GM23248 (cell line): ENCODE measurements at regions not wholly inside any gene's neighbourhood (a gene's known extent, or its start where the extent isn't known, plus 50 kb on each side); places are given as distances from the start of the nearest gene placed in this dataset.

Source experiments
- DNase-seq: peaks from one replicate; pipeline ENCODE4 v3.0.0-alpha.2; 2015
- H2AFZ ChIP-seq: fragments of 200-600 bp; sonication (generic); 2 replicates; pipeline ENCODE4 v1.6.1; 2016; ENCODE audit warnings: antibody characterized with exemption
- H3F3A ChIP-seq: fragments of 200-600 bp; sonication (generic); 2 replicates; pipeline ENCODE4 v1.6.1; 2016; ENCODE audit warnings: mild to moderate bottlenecking, antibody characterized with exemption, mixed run types; ENCODE audit not compliant: insufficient read depth
- H3K27ac ChIP-seq: fragments of 200-600 bp; sonication (generic); 2 replicates; pipeline ENCODE4 v1.5.1; 2016; ENCODE audit warnings: mild to moderate bottlenecking
- H3K27me3 ChIP-seq: fragments of 200-600 bp; sonication (generic); replicated peaks from 2 replicates; pipeline ENCODE4 v1.6.1; 2016; ENCODE audit warnings: mild to moderate bottlenecking; ENCODE audit not compliant: insufficient read depth
- H3K36me3 ChIP-seq: fragments of 200-600 bp; sonication (generic); 2 replicates; pipeline ENCODE4 v1.6.1; 2016; ENCODE audit warnings: low read depth, mild to moderate bottlenecking
- H3K4me1 ChIP-seq: fragments of 200-600 bp; sonication (generic); 2 replicates; pipeline ENCODE4 v1.6.1; 2016; ENCODE audit warnings: mild to moderate bottlenecking; ENCODE audit not compliant: insufficient read depth
- H3K4me2 ChIP-seq: fragments of 200-600 bp; sonication (generic); one replicate; pipeline ENCODE4 v1.6.1; 2016; ENCODE audit warnings: mild to moderate bottlenecking; ENCODE audit not compliant: unreplicated experiment
- H3K4me3 ChIP-seq: fragments of 200-600 bp; sonication (generic); 2 replicates; pipeline ENCODE4 v1.5.1; 2016; ENCODE audit warnings: mild to moderate bottlenecking
- H3K79me2 ChIP-seq: fragments of 200-600 bp; sonication (generic); 2 replicates; pipeline ENCODE4 v1.6.1; 2016; ENCODE audit warnings: mild to moderate bottlenecking; ENCODE audit not compliant: insufficient read depth
- H3K9ac ChIP-seq: fragments of 200-600 bp; sonication (generic); 2 replicates; pipeline ENCODE4 v1.6.1; 2016; ENCODE audit warnings: mild to moderate bottlenecking
- H3K9me2 ChIP-seq: fragments of 200-600 bp; sonication (generic); 2 replicates; pipeline ENCODE4 v1.6.1; 2016; ENCODE audit warnings: mixed run types, mild to moderate bottlenecking, moderate library complexity; ENCODE audit not compliant: insufficient read depth
- H3K9me3 ChIP-seq: fragments of 200-600 bp; sonication (generic); one replicate; pipeline ENCODE4 v1.6.1; 2017; ENCODE audit warnings: low read depth
- H4K20me1 ChIP-seq: fragments of 200-600 bp; sonication (generic); 2 replicates; pipeline ENCODE4 v1.6.0; 2016; ENCODE audit not compliant: insufficient read depth
- EZH2 ChIP-seq: fragments of 200-600 bp; sonication (generic); IDR thresholded peaks from 2 replicates; pipeline ENCODE4 v1.6.1; 2018; ENCODE audit warnings: antibody characterized with exemption, mild to moderate bottlenecking; ENCODE audit not compliant: insufficient read depth, poor library complexity, severe bottlenecking
- EZH2phosphoT487 ChIP-seq: fragments of 200-600 bp; sonication (generic); IDR thresholded peaks from 2 replicates; pipeline ENCODE4 v1.6.1; 2018; ENCODE audit warnings: antibody characterized with exemption, moderate library complexity, mild to moderate bottlenecking, low read depth; ENCODE audit not compliant: insufficient read depth
- WGBS, 2 experiments: methylation state at CpG; one replicate each; pipeline ENCODE4 v1.1.6; 2015 to 2017; ENCODE audit warnings: low lambda C conversion rate in 2 of 2, low coverage in 1 of 2; ENCODE audit errors: missing lambda C conversion rate in 2 of 2; 5-methylcytosine and 5-hydroxymethylcytosine counted together
- in situ Hi-C: fragments of 300-500 bp; cut with MboI; formaldehyde crosslinking; loops from 2 replicates; pipeline ENCODE4 v1.15.0; 2020

DNA sequence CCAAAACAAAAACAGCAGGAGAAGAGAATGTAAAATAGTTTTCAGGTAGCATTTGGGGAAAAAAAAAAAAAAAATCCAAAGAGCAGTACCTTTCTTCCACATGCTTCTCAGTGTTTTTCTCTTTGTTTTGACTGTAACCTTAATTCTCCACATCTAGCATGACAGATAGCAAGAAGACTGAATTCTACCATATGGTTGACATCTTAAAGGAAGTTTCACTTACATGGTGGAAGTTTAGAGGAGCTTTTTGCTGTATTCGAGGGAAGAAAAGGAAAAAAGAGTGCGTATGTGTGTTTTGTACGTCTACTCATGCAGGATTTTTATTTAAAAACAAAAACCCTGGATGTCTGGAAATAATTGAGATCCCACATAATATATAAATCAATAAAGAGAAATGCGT is 604.8 kb downstream of the CCDC171 start:
- no peak overlapping the region for H2AFZ ChIP-seq
- no peak overlapping the region for H3K9ac ChIP-seq
- no peaks in the 10 kb centered on the region for H3K79me2 ChIP-seq
- H3K9me3 ChIP-seq, result no peaks in the 10 kb centered on the region
- in situ Hi-C loops, result no loop called here
- H3K36me3 ChIP-seq, result no peaks in the 10 kb centered on the region
- no peak overlapping the region for H3K27ac ChIP-seq
- no peaks in the 10 kb centered on the region for H3K9me2 ChIP-seq
- no peaks in the 10 kb centered on the region for H3F3A ChIP-seq
- WGBS, 2 experiments, result 94 to 99% methylated on average over 4 of the region's 4 CpGs
- DNase-seq, result no peak
- H3K4me3 ChIP-seq, result no peak overlapping the region
- TF ChIP-seq EZH2 (no peak), EZH2phosphoT487 (no peak)
- no peaks in the 10 kb centered on the region for H3K4me1 ChIP-seq
- no peaks in the 10 kb centered on the region; the same call in 1 of the 2 replicates for H3K27me3 ChIP-seq
- H4K20me1 ChIP-seq, result no peaks in the 10 kb centered on the region
- H3K4me2 ChIP-seq, result no peak overlapping the region

DNA sequence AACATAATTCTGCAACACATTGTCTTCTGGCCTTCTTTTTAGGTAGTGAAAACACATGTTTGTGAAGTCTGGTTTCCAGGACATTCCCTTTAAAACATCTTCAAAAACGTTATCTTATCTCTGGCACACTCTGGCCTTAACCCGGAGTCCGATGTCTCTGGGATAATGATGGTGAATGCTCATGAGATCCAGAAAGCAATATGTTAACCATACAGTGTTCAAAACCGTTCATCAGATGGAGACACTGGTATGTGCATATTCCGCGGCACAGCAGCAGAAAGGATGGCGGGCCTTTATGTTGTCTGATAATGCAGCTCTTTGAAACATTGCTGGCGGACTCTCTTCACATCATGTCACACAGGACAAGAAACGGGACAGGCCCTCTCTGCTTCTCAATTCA is 605.2 kb downstream of the CCDC171 start:
- H3K27ac ChIP-seq, result no peak overlapping the region

DNA sequence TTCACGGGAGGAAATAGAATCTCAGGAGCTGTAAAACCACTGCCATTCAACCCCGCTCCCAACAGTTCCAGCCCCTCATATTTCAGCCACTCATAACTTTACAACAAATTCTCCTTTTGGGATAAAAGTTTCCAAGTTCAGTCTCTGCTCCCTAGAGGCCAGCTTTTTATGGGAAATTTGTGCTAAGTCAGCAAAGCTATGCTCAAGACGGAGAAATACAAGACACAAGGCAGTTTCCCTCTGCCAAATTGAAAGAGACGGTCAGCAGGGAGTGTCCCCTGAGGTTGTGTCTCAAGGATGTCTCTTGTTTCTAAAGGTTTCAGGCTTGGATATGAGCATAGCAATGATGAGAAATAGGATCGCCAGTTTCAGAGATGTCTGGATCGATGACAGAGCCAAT is 608.6 kb downstream of the CCDC171 start:
- WGBS, 2 experiments, result 85 to 87% methylated on average over 6 of the region's 6 CpGs

More for the DNA sequence above, 605.2 kb downstream of the CCDC171 start:
- Histone ChIP-seq H3K9me2 (no peaks in the 10 kb centered on the region), H3K4me1 (no peaks in the 10 kb centered on the region), H4K20me1 (no peaks in the 10 kb centered on the region), H3K9ac (no peak overlapping the region), H3F3A (no peaks in the 10 kb centered on the region), H2AFZ (no peak overlapping the region), H3K9me3 (no peaks in the 10 kb centered on the region), H3K36me3 (no peaks in the 10 kb centered on the region), H3K79me2 (no peaks in the 10 kb centered on the region), H3K4me3 (no peak overlapping the region), H3K4me2 (no peak overlapping the region), H3K27me3 (no peaks in the 10 kb centered on the region; the same call in 1 of the 2 replicates)
- in situ Hi-C loops, result no loop called here
- DNase-seq, result no peak
- TF ChIP-seq EZH2phosphoT487 (no peak), EZH2 (no peak)
- WGBS, 2 experiments, result 79 to 84% methylated on average over 9 of the region's 9 CpGs

DNA sequence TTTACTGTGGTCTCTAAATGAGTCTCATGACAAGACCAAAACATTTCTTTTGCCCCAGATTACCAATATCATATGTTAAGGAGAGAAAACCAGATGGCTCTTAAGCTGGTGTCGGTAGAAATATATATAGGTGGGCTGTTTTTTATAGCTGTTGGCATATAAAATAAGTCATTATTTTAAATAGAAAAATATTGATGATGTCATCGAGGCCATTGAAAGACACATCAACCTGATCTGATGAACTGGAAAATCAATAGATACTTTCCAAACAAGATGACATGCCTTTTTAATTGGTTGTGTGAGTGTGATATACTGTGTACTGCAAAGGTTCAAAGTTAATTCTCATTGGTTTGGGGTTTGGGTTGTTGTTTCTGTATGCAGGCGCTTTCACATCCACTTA is 617.3 kb downstream of the CCDC171 start:
- Histone ChIP-seq H3K9me3 (no peaks in the 10 kb centered on the region), H3K4me1 (no peaks in the 10 kb centered on the region), H3K9ac (no peak overlapping the region), H2AFZ (no peak overlapping the region), H4K20me1 (no peaks in the 10 kb centered on the region), H3K27me3 (no peaks in the 10 kb centered on the region), H3K4me3 (no peak overlapping the region), H3K79me2 (no peaks in the 10 kb centered on the region), H3K27ac (no peak overlapping the region), H3K4me2 (no peak overlapping the region), H3K36me3 (no peaks in the 10 kb centered on the region), H3K9me2 (no peaks in the 10 kb centered on the region), H3F3A (no peaks in the 10 kb centered on the region)
- in situ Hi-C loops, result no loop called here
- no peak for DNase-seq
- TF ChIP-seq EZH2phosphoT487 (no peak), EZH2 (no peak)
- 79 to 83% methylated on average over 3 of the region's 3 CpGs for WGBS, 2 experiments

More for the DNA sequence above, 608.6 kb downstream of the CCDC171 start:
- Histone ChIP-seq H3K27me3 (no peaks in the 10 kb centered on the region), H3K4me1 (no peaks in the 10 kb centered on the region), H3K79me2 (no peaks in the 10 kb centered on the region), H3K4me3 (no peak overlapping the region), H4K20me1 (no peaks in the 10 kb centered on the region), H3K9ac (no peak overlapping the region), H3K36me3 (no peaks in the 10 kb centered on the region), H3K4me2 (no peak overlapping the region), H3K27ac (no peak overlapping the region), H3F3A (no peaks in the 10 kb centered on the region), H3K9me2 (0 out of 2 replicates have a peak, but pooled peaks cover 3% of the 10 kb centered on the region), H2AFZ (no peak overlapping the region), H3K9me3 (no peaks in the 10 kb centered on the region)
- TF ChIP-seq EZH2phosphoT487, result no peak
- TF ChIP-seq EZH2, result no peak
- DNase-seq, result no peak
- in situ Hi-C loops, result no loop called here

DNA sequence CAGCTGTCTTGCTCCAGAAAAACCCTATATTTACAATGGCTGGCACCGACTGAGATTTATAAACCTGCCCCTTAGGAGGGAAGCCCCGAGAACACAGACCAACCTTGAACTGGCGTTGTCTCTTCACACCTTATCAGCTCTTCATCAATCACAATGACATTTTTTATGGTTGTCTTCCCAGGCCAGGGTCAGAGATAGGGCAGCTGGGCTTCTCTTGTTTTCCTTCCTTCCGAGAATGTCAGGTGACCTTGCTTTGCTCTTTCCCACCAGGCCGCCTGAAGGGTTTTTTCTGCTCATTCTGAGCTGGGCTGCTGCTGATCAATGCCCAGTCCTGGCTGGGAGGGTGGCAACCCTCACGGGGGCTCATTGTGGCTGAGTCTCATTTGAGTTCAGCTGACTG is 619.1 kb downstream of the CCDC171 start:
- no peak overlapping the region for H3K4me2 ChIP-seq
- H2AFZ ChIP-seq, result no peak overlapping the region
- TF ChIP-seq EZH2, result no peak
- TF ChIP-seq EZH2phosphoT487, result no peak
- no peak overlapping the region for H3K9ac ChIP-seq
- no peaks in the 10 kb centered on the region for H3K79me2 ChIP-seq
- in situ Hi-C loops, result no loop called here
- no peak overlapping the region for H3K27ac ChIP-seq
- no peaks in the 10 kb centered on the region for H3K9me2 ChIP-seq
- H3K27me3 ChIP-seq, result no peaks in the 10 kb centered on the region
- no peak overlapping the region for H3K4me3 ChIP-seq
- WGBS, 2 experiments, result 50 to 51% methylated on average over 6 of the region's 6 CpGs
- no peaks in the 10 kb centered on the region for H3F3A ChIP-seq
- no peak for DNase-seq
- no peaks in the 10 kb centered on the region for H3K4me1 ChIP-seq
- H3K9me3 ChIP-seq, result no peaks in the 10 kb centered on the region
- no peaks in the 10 kb centered on the region for H4K20me1 ChIP-seq
- H3K36me3 ChIP-seq, result no peaks in the 10 kb centered on the region
